Naive B cell (primary cell): ENCODE measurements at regions not wholly inside any gene's neighbourhood (a gene's known extent, or its start where the extent isn't known, plus 50 kb on each side); places are given as distances from the start of the nearest gene placed in this dataset.

Source experiments
- ATAC-seq, 2 donors: fragments of 150-1000 bp; cut with Tn5 transposase; 2 replicates each; pipeline ENCODE4 v1.10.0; 2021; ENCODE audit warnings: low read depth in 2 of 2, mild to moderate bottlenecking in 2 of 2, moderate library complexity in 2 of 2
- DNase-seq: peaks from one replicate; pipeline ENCODE4 v3.0.0; 2022
- H3K27ac Mint-ChIP-seq, 6 donors: one replicate each; pipeline ENCODE4 v1.8.0; 2020 to 2022; ENCODE audit warnings: mild to moderate bottlenecking in 6 of 6, mixed read lengths in 6 of 6, moderate library complexity in 5 of 6, inconsistent platforms in 2 of 6
- H3K27me3 Mint-ChIP-seq, 3 donors: one replicate each; pipeline ENCODE4 v1.8.0; 2021 to 2022; ENCODE audit warnings: mixed read lengths in 3 of 3, mild to moderate bottlenecking in 1 of 3
- H3K36me3 Mint-ChIP-seq, 2 donors: one replicate each; pipeline ENCODE4 v1.8.0; 2020 to 2022; ENCODE audit warnings: mixed read lengths in 2 of 2, inconsistent platforms in 1 of 2, mild to moderate bottlenecking in 1 of 2
- H3K4me1 Mint-ChIP-seq, 3 donors: one replicate each; pipeline ENCODE4 v1.8.0; 2020 to 2022; ENCODE audit warnings: mixed read lengths in 3 of 3, inconsistent platforms in 1 of 3, mild to moderate bottlenecking in 1 of 3, moderate library complexity in 1 of 3
- H3K4me3 Mint-ChIP-seq, 8 donors: one replicate each; pipeline ENCODE4 v1.8.0; 2020 to 2022; ENCODE audit warnings: mild to moderate bottlenecking in 8 of 8, mixed read lengths in 8 of 8, moderate library complexity in 8 of 8, inconsistent platforms in 2 of 8
- H3K9me3 Mint-ChIP-seq, 7 donors: one replicate each; pipeline ENCODE4 v1.8.0; 2020 to 2022; ENCODE audit warnings: mixed read lengths in 7 of 7, mild to moderate bottlenecking in 5 of 7, inconsistent platforms in 2 of 7, moderate library complexity in 1 of 7

DNA sequence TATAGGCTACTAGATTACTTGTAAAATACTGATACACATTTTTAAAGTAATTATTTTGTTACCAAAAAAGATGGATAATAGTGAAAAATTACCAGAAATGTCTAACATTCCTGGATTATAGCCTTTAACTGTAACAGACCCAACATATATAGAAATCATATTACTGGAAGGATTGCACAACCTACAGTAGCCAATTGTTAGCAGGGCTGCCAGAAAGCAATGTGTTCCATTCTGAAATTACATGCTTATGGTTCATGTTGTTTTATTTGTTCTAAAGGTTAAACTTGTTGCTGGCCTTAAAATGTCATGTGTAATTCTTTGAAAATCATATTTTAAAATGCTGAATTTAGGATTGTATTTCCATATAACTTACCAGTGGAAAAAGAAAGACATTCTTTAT lies 793.6 kb upstream of the ACVR2A start:
- Mint-ChIP-seq H3K36me3 (no peaks in the 10 kb centered on the region), H3K4me1 (no peaks in the 10 kb centered on the region), H3K9me3 (peaks cover 0 to 4% (median 0%) of the 10 kb centered on the region in 7 donors), H3K27ac (no peak overlapping the region), H3K4me3 (no peak overlapping the region), H3K27me3 (no peaks in the 10 kb centered on the region)
- ATAC-seq, result no peak
- DNase-seq, result no peak

- DNase-seq (no peak), ATAC-seq (no peak)
- Mint-ChIP-seq H3K27ac (no peak overlapping the region), H3K9me3 (peaks cover 0 to 4% (median 0%) of the 10 kb centered on the region in 7 donors), H3K36me3 (no peaks in the 10 kb centered on the region), H3K4me3 (no peak overlapping the region), H3K4me1 (no peaks in the 10 kb centered on the region), H3K27me3 (no peaks in the 10 kb centered on the region)
Observed at GRCh38 chr2:147049957-147050356, 794.9 kb upstream of the ACVR2A start.

DNA sequence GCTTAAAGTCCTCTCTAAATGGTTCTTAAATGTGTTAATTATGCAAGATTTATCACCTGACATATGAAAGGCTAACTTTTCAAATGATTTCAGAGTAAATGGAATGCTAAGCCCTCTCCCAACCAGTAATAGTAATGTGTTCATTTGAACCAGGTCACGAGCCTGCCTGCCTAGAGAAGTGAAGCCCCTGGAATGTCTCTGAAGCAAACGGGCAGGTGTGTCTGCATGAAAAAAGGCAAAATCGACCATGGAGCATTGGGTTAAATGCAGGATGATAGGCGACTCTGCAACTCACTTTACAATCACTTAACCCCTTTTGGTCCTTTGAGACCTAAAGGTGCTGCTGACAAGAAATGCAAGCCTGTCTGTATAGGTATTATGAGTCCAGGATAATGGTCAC lies 798.4 kb upstream of the ACVR2A start:
- Mint-ChIP-seq H3K4me3 (no peak overlapping the region), H3K27ac (no peak overlapping the region), H3K9me3 (no peaks in the 10 kb centered on the region), H3K36me3 (no peaks in the 10 kb centered on the region), H3K4me1 (no peaks in the 10 kb centered on the region), H3K27me3 (no peaks in the 10 kb centered on the region)
- no peak for DNase-seq
- no peak for ATAC-seq

GRCh38 chr2:147045113-147045512 lies 799.7 kb upstream of the ACVR2A start:
- no peaks in the 10 kb centered on the region for H3K4me1 Mint-ChIP-seq
- H3K36me3 Mint-ChIP-seq, result no peaks in the 10 kb centered on the region
- DNase-seq (no peak), ATAC-seq (no peak)
- no peak overlapping the region for H3K4me3 Mint-ChIP-seq
- H3K9me3 Mint-ChIP-seq, result no peaks in the 10 kb centered on the region
- no peaks in the 10 kb centered on the region for H3K27me3 Mint-ChIP-seq
- no peak overlapping the region for H3K27ac Mint-ChIP-seq

- Mint-ChIP-seq H3K36me3 (no peaks in the 10 kb centered on the region), H3K27me3 (no peaks in the 10 kb centered on the region), H3K27ac (no peak overlapping the region), H3K4me3 (no peak overlapping the region), H3K9me3 (no peaks in the 10 kb centered on the region), H3K4me1 (no peaks in the 10 kb centered on the region)
- no peak for ATAC-seq
- DNase-seq, result no peak
Observed at GRCh38 chr2:147041121-147041494, 803.7 kb upstream of the ACVR2A start.

DNA sequence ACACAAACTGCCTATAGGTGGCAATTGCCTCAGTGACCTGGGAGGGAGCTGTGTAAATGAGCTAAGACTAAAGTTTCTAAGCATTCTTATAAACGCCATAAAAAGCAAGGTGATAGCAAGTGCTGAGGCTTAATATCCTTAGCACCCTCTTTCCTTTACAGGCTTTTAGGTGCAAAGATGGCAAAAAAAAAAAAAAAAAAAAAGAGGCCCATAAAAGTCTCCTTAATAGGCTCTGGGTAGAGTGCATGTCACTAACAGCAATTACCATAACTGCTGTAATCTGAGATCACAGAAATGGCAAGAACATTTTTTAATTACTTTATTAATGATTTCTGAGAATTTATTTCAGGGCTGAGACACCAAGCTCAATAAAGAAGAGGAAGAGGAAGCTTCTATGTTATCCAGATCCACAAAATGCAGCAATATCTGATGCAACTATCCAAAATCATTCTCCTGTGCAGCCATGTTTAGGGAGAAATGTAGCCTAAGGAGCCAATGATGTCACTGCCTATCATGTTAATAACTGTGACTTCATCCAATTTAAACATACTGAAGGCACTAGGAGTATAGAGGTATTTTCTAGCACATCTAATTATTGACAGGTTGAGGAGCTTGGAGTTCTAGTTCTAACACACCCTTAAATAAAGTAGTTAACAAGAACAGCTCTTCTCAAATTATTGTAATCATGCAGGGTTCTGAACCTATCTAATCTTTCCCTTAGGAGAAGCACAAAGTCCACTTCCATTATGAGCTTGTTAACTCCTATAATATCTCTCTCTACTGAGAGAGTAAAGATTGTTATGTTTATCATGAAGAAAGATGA lies 804.3 kb upstream of the ACVR2A start:
- H3K4me3 Mint-ChIP-seq, result no peak overlapping the region
- no peaks in the 10 kb centered on the region for H3K36me3 Mint-ChIP-seq
- H3K9me3 Mint-ChIP-seq, result no peaks in the 10 kb centered on the region
- no peaks in the 10 kb centered on the region for H3K27me3 Mint-ChIP-seq
- ATAC-seq, result no peak
- no peak for DNase-seq
- no peaks in the 10 kb centered on the region for H3K4me1 Mint-ChIP-seq
- H3K27ac Mint-ChIP-seq, result no peak overlapping the region

DNA sequence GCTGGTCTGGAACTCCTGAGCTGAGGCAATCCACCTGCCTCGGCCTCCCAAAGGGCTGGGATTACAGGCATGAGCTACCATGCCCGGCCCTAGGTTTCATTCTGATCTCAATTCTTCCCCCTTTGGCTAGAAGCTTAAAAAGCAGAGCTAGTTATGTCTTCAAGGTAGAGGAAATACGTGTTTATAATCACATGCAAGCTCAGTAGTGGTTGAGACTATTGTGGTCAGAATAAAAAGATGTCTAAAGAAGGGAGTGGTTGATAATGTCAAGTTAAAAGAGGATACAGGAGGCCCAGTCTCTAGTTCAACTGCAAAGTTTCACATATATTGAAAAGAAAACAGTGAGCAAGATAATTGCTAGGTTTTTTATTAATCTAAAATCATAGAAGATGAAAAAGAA lies 807.8 kb upstream of the ACVR2A start:
- no peaks in the 10 kb centered on the region for H3K27me3 Mint-ChIP-seq
- no peaks in the 10 kb centered on the region for H3K36me3 Mint-ChIP-seq
- H3K27ac Mint-ChIP-seq, result no peak overlapping the region
- no peaks in the 10 kb centered on the region for H3K4me1 Mint-ChIP-seq
- ATAC-seq, result no peak
- peaks cover 0 to 3% (median 0%) of the 10 kb centered on the region in 7 donors for H3K9me3 Mint-ChIP-seq
- DNase-seq, result no peak
- H3K4me3 Mint-ChIP-seq, result no peak overlapping the region

DNA sequence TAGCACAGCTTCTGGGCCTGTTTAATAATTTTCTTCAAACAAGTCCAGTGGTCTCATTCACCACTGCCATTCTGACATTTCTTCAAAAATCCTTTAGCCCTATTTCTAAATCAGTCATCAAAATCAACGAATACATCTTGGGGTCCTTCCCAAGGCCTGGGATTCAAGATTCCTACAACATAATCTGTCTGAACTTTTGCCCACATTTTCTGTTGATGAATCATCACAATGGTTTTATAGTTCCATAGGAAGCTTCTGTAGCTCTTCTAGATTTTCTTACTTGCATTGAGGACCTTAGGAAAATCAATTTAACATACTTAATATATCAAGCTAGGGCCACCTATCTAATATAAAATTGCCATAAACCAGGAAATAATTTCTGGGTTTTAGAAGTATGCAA lies 811.8 kb upstream of the ACVR2A start:
- Mint-ChIP-seq H3K36me3 (no peaks in the 10 kb centered on the region), H3K27me3 (peaks cover 0 to 6% (median 0%) of the 10 kb centered on the region in 3 donors), H3K27ac (no peak overlapping the region), H3K9me3 (peaks cover 0 to 7% (median 3%) of the 10 kb centered on the region in 7 donors), H3K4me1 (no peaks in the 10 kb centered on the region), H3K4me3 (no peak overlapping the region)
- DNase-seq (no peak), ATAC-seq (no peak)

- DNase-seq (no peak), ATAC-seq (no peak)
- Mint-ChIP-seq H3K36me3 (no peaks in the 10 kb centered on the region), H3K9me3 (peaks cover 0 to 11% (median 5%) of the 10 kb centered on the region in 7 donors), H3K4me1 (no peaks in the 10 kb centered on the region), H3K27me3 (peaks cover 0 to 6% (median 0%) of the 10 kb centered on the region in 3 donors), H3K4me3 (no peak overlapping the region), H3K27ac (no peak overlapping the region)
Observed at GRCh38 chr2:147031897-147032296, 812.9 kb upstream of the ACVR2A start.

GRCh38 chr2:147030966-147031720 lies 813.7 kb upstream of the ACVR2A start:
- peaks cover 0 to 6% (median 0%) of the 10 kb centered on the region in 3 donors for H3K27me3 Mint-ChIP-seq
- H3K36me3 Mint-ChIP-seq, result no peaks in the 10 kb centered on the region
- ATAC-seq (no peak), DNase-seq (no peak)
- peaks cover 0 to 11% (median 5%) of the 10 kb centered on the region in 7 donors for H3K9me3 Mint-ChIP-seq
- H3K27ac Mint-ChIP-seq, result no peak overlapping the region
- no peaks in the 10 kb centered on the region for H3K4me1 Mint-ChIP-seq
- no peak overlapping the region for H3K4me3 Mint-ChIP-seq

GRCh38 chr2:147027436-147027835 lies 817.4 kb upstream of the ACVR2A start:
- Mint-ChIP-seq H3K4me3 (no peak overlapping the region), H3K27ac (no peak overlapping the region), H3K9me3 (peaks cover 5 to 18% (median 11%) of the 10 kb centered on the region in 7 donors), H3K4me1 (no peaks in the 10 kb centered on the region), H3K36me3 (peaks cover 0 to 6% of the 10 kb centered on the region in 2 donors), H3K27me3 (peaks cover 0 to 6% (median 0%) of the 10 kb centered on the region in 3 donors)
- DNase-seq (no peak), ATAC-seq (no peak)

- no peak for ATAC-seq
- Mint-ChIP-seq H3K4me1 (no peaks in the 10 kb centered on the region), H3K9me3 (peaks cover 7 to 18% (median 15%) of the 10 kb centered on the region in 7 donors), H3K36me3 (peaks cover 0 to 10% of the 10 kb centered on the region in 2 donors), H3K27me3 (peaks cover 0 to 6% (median 0%) of the 10 kb centered on the region in 3 donors), H3K27ac (no peak overlapping the region), H3K4me3 (no peak overlapping the region)
- DNase-seq, result no peak
Observed at GRCh38 chr2:147026664-147027295, 818.0 kb upstream of the ACVR2A start.

DNA sequence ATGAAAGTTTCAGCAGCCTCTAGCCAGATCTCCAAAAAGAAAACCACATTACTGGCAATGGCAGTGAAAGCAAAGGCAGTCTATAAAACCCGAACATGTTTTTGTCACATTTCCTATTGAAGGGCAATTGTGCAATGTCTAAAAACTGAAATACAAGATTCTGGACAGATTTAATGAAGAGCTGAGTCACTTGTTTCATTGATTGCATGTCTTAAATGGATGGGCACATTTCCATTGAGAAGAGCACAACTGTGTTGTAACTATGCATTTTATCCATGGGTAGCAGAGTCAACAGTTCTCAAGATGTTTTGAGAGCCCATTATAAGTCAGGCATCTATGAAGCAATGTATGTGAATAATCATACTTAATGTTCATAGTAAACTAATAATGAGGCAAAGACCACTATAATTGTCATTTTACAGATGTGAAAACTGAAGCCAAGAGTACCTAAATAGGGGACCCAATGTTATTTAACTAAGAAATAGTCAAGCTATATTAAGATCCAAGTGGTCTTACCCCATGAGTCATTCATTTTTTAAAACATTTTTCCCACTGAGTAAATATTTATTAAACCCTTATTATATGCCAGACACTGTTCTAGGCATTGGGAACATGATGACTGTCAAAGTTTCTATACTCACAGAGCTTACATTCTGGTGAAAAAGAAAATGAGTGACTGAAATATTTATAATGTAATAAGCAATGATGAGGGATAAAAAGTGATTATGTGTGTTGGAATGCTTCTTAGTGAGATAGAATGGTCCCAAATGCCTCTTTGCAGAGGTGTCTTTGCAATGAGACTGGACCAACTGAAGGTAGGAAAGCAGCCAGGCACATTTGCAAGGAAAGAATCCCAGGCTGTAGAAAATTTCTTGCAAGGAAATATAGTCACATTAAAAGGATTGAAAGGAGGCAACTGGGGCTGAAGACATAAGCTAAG lies 818.9 kb upstream of the ACVR2A start:
- no peak overlapping the region for H3K4me3 Mint-ChIP-seq
- peaks cover 0 to 6% (median 0%) of the 10 kb centered on the region in 3 donors for H3K27me3 Mint-ChIP-seq
- no peak overlapping the region for H3K27ac Mint-ChIP-seq
- no peaks in the 10 kb centered on the region for H3K4me1 Mint-ChIP-seq
- ATAC-seq (no peak), DNase-seq (no peak)
- peaks cover 7 to 23% (median 15%) of the 10 kb centered on the region in 7 donors for H3K9me3 Mint-ChIP-seq
- H3K36me3 Mint-ChIP-seq, result peaks cover 0 to 10% of the 10 kb centered on the region in 2 donors
